Erythroblast (primary cell): ENCODE measurements at regions not wholly inside any gene's neighbourhood (a gene's known extent, or its start where the extent isn't known, plus 50 kb on each side); places are given as distances from the start of the nearest gene placed in this dataset.

Experiments
- GATA1 ChIP-seq: IDR thresholded peaks from 2 replicates; pipeline ENCODE4 v1.6.1; 2011; ENCODE audit warnings: low read depth, mild to moderate bottlenecking, control low read depth, low read length, moderate library complexity
- POLR2A ChIP-seq: IDR thresholded peaks from 2 replicates; pipeline ENCODE4 v1.6.1; 2011; ENCODE audit warnings: mild to moderate bottlenecking, low read length

DNA sequence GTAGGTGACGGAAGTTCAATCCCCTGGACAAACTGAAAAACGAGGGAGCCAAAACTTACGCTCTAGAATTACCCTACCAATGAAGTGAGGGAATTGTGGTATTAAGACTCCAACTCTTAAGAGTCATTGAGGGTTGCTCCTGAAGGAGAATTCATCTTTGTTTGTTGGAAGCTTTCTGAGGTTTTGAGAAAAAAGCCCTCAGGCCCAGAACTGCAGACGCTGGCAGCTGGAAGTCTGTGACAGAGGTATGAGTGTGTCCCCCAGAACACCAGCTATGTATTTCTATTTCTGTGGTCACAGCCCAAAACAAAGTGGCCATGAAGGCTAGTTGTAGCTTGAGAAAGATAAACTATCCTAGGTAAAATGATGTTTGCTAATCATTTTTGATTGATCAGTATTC lies 438.8 kb upstream of the B3GALT2 start:
- no peak for TF ChIP-seq POLR2A
- TF ChIP-seq GATA1, result no peak
